ENCODE measurements at regions not wholly inside any gene's neighbourhood (a gene's known extent, or its start where the extent isn't known, plus 50 kb on each side); places are given as distances from the start of the nearest gene placed in this dataset.

GRCh38 chr1:58248072-58248471, 298.5 kb downstream of the OMA1 start:
- Histone ChIP-seq H3K4me1 (ENCODE audit: control insufficient read depth in 1 of 2, insufficient read depth in 2 of 2, low read depth in 1 of 2, low read length in 1 of 2) (peaks cover 11 to 16% of the 10 kb centered on the region in 2 experiments; a peak in 2 of 4 replicates), H3K27ac (ENCODE audit: low read depth in 2 of 2, low read length in 1 of 2) (no peak overlapping the region), H3F3A (replicated peaks; ENCODE audit: insufficient read depth) (no peaks in the 10 kb centered on the region), H3K36me3 (replicated peaks in 1 of 2; ENCODE audit: control insufficient read depth in 1 of 2, insufficient read depth in 2 of 2, low read length in 1 of 2) (no peaks in the 10 kb centered on the region), H3K9ac (no peak overlapping the region), H2AFZ (ENCODE audit: low read depth) (no peak overlapping the region), H3K9me2 (no peaks in the 10 kb centered on the region), H3K27me3 (ENCODE audit: insufficient read depth) (peaks cover 15% of the 10 kb centered on the region), H3K4me3 (ENCODE audit: low read depth in 2 of 2, low read length in 1 of 2) (no peak overlapping the region), H4K20me1 (ENCODE audit: insufficient read depth) (no peaks in the 10 kb centered on the region), H3K79me2 (ENCODE audit: insufficient read depth) (no peaks in the 10 kb centered on the region), H3K4me2 (no peak overlapping the region), H3K9me3 (no peaks in the 10 kb centered on the region)
- ChIA-PET POLR2A (no interaction called here), CTCF (interaction anchor here (0.8 to 1.1 kb wide), 2 partner anchors 10 to 299 kb away, joined by 3 read pairs; partner anchors contain the start of gene OMA1)
- TF ChIP-seq RAD21 (IDR thresholded peaks at IDR 0.05; ENCODE audit: low read length), result no peak
- 8% methylated on average over 2 of the region's 5 CpGs for WGBS (ENCODE audit: low lambda C conversion rate)
- DNase-seq, result no peak

GRCh38 chr1:58246549-58246948, 300.0 kb downstream of the OMA1 start:
- Histone ChIP-seq H3K9ac (no peak overlapping the region), H3F3A (replicated peaks; ENCODE audit: insufficient read depth) (no peaks in the 10 kb centered on the region), H3K79me2 (ENCODE audit: insufficient read depth) (no peaks in the 10 kb centered on the region), H3K36me3 (replicated peaks in 1 of 2; ENCODE audit: control insufficient read depth in 1 of 2, insufficient read depth in 2 of 2, low read length in 1 of 2) (no peaks in the 10 kb centered on the region), H3K27me3 (ENCODE audit: insufficient read depth) (peaks cover 15% of the 10 kb centered on the region), H3K27ac (ENCODE audit: low read depth in 2 of 2, low read length in 1 of 2) (no peak overlapping the region), H2AFZ (ENCODE audit: low read depth) (no peak overlapping the region), H3K4me2 (no peak overlapping the region), H3K4me3 (ENCODE audit: low read depth in 2 of 2, low read length in 1 of 2) (no peak overlapping the region), H4K20me1 (ENCODE audit: insufficient read depth) (no peaks in the 10 kb centered on the region), H3K9me2 (no peaks in the 10 kb centered on the region), H3K9me3 (no peaks in the 10 kb centered on the region), H3K4me1 (ENCODE audit: control insufficient read depth in 1 of 2, insufficient read depth in 2 of 2, low read depth in 1 of 2, low read length in 1 of 2) (peaks cover 11 to 16% of the 10 kb centered on the region in 2 experiments; a peak in 2 of 4 replicates)
- TF ChIP-seq SMC3 (IDR thresholded peaks at IDR 0.05; ENCODE audit: low read depth, low read length) (no peak), FOSL2 (IDR thresholded peaks at IDR 0.05; ENCODE audit: borderline replicate concordance, low read depth) (no peak), TAF1 (IDR thresholded peaks at IDR 0.05; ENCODE audit: borderline replicate concordance, low read depth, low read length) (no peak), ELF1 (IDR thresholded peaks at IDR 0.05) (no peak), NRF1 (IDR thresholded peaks at IDR 0.05; ENCODE audit: low read depth, low read length) (no peak), ZBTB33 (IDR thresholded peaks at IDR 0.05; ENCODE audit: borderline replicate concordance, low read depth) (no peak), GATA2 (CRISPR knock-in tag; IDR thresholded peaks at IDR 0.05) (no peak)
- TF ChIP-seq, protein P1, sequence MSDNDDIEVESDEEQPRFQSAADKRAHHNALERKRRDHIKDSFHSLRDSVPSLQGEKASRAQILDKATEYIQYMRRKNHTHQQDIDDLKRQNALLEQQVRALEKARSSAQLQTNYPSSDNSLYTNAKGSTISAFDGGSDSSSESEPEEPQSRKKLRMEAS (IDR thresholded peaks at IDR 0.05; ENCODE audit: low read depth), result no peak
- 75% methylated on average over 4 of the region's 4 CpGs for WGBS (ENCODE audit: low lambda C conversion rate)
- CTCF ChIA-PET, result no interaction called here
- DNase-seq, result no peak
- POLR2A ChIA-PET, result no interaction called here

- Histone ChIP-seq H3K79me2 (ENCODE audit: insufficient read depth) (no peaks in the 10 kb centered on the region), H3K9me3 (no peaks in the 10 kb centered on the region), H3K9ac (no peak overlapping the region), H4K20me1 (ENCODE audit: insufficient read depth) (no peaks in the 10 kb centered on the region), H3K9me2 (no peaks in the 10 kb centered on the region), H3K4me2 (no peak overlapping the region), H3K4me3 (ENCODE audit: low read depth in 2 of 2, low read length in 1 of 2) (no peak overlapping the region), H3K27ac (ENCODE audit: low read depth in 2 of 2, low read length in 1 of 2) (no peak overlapping the region), H2AFZ (ENCODE audit: low read depth) (no peak overlapping the region), H3K27me3 (ENCODE audit: insufficient read depth) (peaks cover 15% of the 10 kb centered on the region), H3F3A (replicated peaks; ENCODE audit: insufficient read depth) (no peaks in the 10 kb centered on the region), H3K36me3 (replicated peaks in 1 of 2; ENCODE audit: control insufficient read depth in 1 of 2, insufficient read depth in 2 of 2, low read length in 1 of 2) (no peaks in the 10 kb centered on the region), H3K4me1 (ENCODE audit: control insufficient read depth in 1 of 2, insufficient read depth in 2 of 2, low read depth in 1 of 2, low read length in 1 of 2) (peaks cover 11 to 12% of the 10 kb centered on the region in 2 experiments; a peak in 2 of 4 replicates)
- TF ChIP-seq REST (IDR thresholded peaks at IDR 0.05; ENCODE audit: low read depth, low read length), result peak; percentile 66
- no peak for TF ChIP-seq ELF1 (IDR thresholded peaks at IDR 0.05)
- DNase-seq, result no peak
- POLR2A ChIA-PET, result no interaction called here
- WGBS (ENCODE audit: low lambda C conversion rate), result 43% methylated on average over 3 of the region's 3 CpGs
- CTCF ChIA-PET, result interaction anchor here (1.7 kb wide), 1 partner anchor 302 kb away, joined by 3 read pairs; the partner anchor contains the start of gene OMA1
These were observed 301.7 kb downstream of the OMA1 start for GRCh38 chr1:58244872-58245271.

Data from SK-N-SH (cell line).